Panc1 (cell line): ENCODE measurements at regions not wholly inside any gene's neighbourhood (a gene's known extent, or its start where the extent isn't known, plus 50 kb on each side); places are given as distances from the start of the nearest gene placed in this dataset.

ENCODE experiments used
- ATAC-seq: fragments of 200-7000 bp; cut with Tn5 transposase; 2 replicates; pipeline ENCODE4 v1.9.1; 2020; ENCODE audit warnings: mild to moderate bottlenecking, moderate library complexity
- BruUV-seq: library from RNA; stranded (reverse); fragments of 400-500 nt; replicated peaks from 2 replicates; lab custom pipeline; 2021; lab: Mats Ljungman, UMichigan
- CTCF ChIA-PET: fragments of 300-600 bp; sonication (Branson Sonifier 250); formaldehyde crosslinking; loops from one replicate; lab custom pipeline; 2022; ENCODE audit warnings: antibody characterized with exemption; lab: Charles Lee
- POLR2A ChIA-PET: fragments of 300-600 bp; sonication (Branson Sonifier 250); formaldehyde crosslinking; loops from one replicate; lab custom pipeline; 2022; ENCODE audit warnings: antibody characterized with exemption; lab: Charles Lee
- DNase-seq: peaks from one replicate; pipeline ENCODE4 v3.0.0-alpha.2; 2010; ENCODE audit warnings: low read depth, low spot score
- H3K27ac ChIP-seq: 2 replicates; pipeline ENCODE4 v1.5.1; 2011; ENCODE audit warnings: mild to moderate bottlenecking, low read length, inconsistent platforms
- H3K27me3 ChIP-seq: fragments of 200-500 bp; sonication (Bioruptor generic); 2 replicates; pipeline ENCODE4 v1.6.0; 2014; ENCODE audit warnings: low read length, inconsistent platforms; ENCODE audit not compliant: control insufficient read depth, insufficient read depth
- H3K36me3 ChIP-seq: fragments of 200-500 bp; sonication (Bioruptor generic); 2 replicates; pipeline ENCODE4 v1.5.1; 2014; ENCODE audit warnings: inconsistent platforms, mild to moderate bottlenecking, low read length, moderate library complexity; ENCODE audit not compliant: control insufficient read depth, insufficient read depth
- H3K4me1 ChIP-seq: 2 replicates; pipeline ENCODE4 v1.5.1; 2011; ENCODE audit warnings: inconsistent platforms, mild to moderate bottlenecking, low read length, moderate library complexity; ENCODE audit not compliant: control insufficient read depth, insufficient read depth
- H3K4me3 ChIP-seq, 2 experiments: 2 replicates each; pipeline ENCODE4 v1.5.1; 2011 to 2012; ENCODE audit warnings: low read depth in 2 of 2, low read length in 2 of 2, mild to moderate bottlenecking in 2 of 2, inconsistent platforms in 1 of 2, moderate library complexity in 1 of 2
- H3K9me3 ChIP-seq: fragments of 200-500 bp; sonication (Bioruptor generic); 2 replicates; pipeline ENCODE4 v1.5.1; 2014; ENCODE audit warnings: low read depth, mild to moderate bottlenecking, inconsistent platforms, low read length, moderate library complexity; ENCODE audit not compliant: control insufficient read depth, insufficient read depth
- POLR2AphosphoS5 ChIP-seq: IDR thresholded peaks from 2 replicates; pipeline ENCODE4 v1.6.1; 2012; ENCODE audit warnings: mild to moderate bottlenecking, low read depth, low read length, moderate library complexity
- REST ChIP-seq, 2 experiments: IDR thresholded peaks; 2 replicates each; pipeline ENCODE4 v1.6.1; 2011 to 2012; ENCODE audit warnings: low read depth in 2 of 2, control low read depth in 1 of 2, low read length in 1 of 2, mild to moderate bottlenecking in 1 of 2, moderate library complexity in 1 of 2; ENCODE audit not compliant: insufficient read depth in 1 of 2
- SIN3A ChIP-seq: IDR thresholded peaks from 2 replicates; pipeline ENCODE4 v1.6.1; 2012; ENCODE audit warnings: low read depth, mild to moderate bottlenecking, low read length, moderate library complexity, borderline replicate concordance; ENCODE audit not compliant: insufficient read depth
- TCF7L2 ChIP-seq: IDR thresholded peaks from 2 replicates; pipeline ENCODE4 v1.6.1; 2011; ENCODE audit warnings: mild to moderate bottlenecking, low read depth, low read length, inconsistent platforms
- in situ Hi-C: cut with HindIII; loops from 2 replicates; pipeline ENCODE4 v1.10.0; 2016; ENCODE audit warnings: low sequenced_read_pairs, low pct_unique_long_range_greater_than_20kb
- intact Hi-C: fragments of 100-400 bp; cut with micrococcal nuclease; formaldehyde crosslinking; loops from one replicate; pipeline ENCODE4 v1.10.0; 2022; ENCODE audit not compliant: unreplicated experiment
- TF ChIP-seq, protein P1 (sequence below): fragments of 450-650 bp; IDR thresholded peaks from 2 replicates; pipeline ENCODE4 v1.5.1; 2017; ENCODE audit warnings: mild to moderate bottlenecking

DNA sequence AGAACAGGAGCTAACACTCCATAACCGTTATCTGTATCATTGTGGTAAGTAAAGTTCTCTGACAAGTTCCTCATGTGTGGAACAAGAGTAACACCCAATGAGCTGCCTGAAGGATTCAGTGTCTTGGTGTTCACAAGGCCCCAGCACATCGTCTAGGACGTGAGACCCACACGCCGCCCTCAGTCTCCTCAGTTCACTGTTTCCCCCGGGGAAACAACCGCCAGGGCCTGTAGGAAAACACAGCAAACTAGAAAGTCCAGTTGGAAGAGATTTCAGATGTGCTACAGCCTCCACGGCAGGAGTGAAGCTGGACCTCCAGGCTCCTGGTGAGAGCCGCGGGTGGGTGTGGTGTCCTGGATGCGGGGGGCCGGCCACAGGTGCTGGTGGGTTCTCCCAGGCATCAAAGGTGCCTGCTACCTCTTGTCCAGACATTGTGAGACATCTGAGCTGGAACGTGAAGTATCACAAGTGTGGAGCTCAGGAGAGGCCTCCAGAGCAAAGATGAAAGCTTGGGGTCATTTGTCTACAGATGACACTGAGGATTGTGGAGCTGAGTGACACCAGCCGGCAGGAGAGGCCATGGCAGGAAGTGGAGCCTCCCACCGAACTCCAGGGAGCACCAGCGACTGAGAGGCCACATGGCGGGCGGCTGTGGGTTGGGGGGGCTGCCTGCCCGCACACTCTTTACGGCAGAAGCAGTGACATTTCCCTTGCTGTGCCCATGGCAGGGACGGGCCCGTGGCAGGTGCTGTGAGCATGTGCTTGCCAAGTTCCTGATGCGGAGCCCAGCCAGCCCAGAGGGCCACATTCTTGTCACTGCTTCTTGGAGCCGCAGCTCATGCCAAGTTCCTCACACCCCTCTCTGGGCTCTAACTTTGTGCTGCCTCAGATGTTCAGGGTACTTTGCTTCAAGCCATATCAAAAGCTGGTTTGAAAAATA, 131.2 kb downstream of the TMEM18 start:
- POLR2A ChIA-PET = interaction anchor here (0.6 kb wide), 1 partner anchor 30 kb away, joined by 3 read pairs; no protein-coding TSS in a partner anchor
- no peaks in the 10 kb centered on the region for H3K9me3 ChIP-seq
- DNase-seq (no peak), ATAC-seq (no peak)
- in situ Hi-C loops = no loop called here
- no peaks in the 10 kb centered on the region for H3K4me1 ChIP-seq
- H3K27ac ChIP-seq = no peak overlapping the region
- CTCF ChIA-PET = no interaction called here
- TF ChIP-seq, protein P1, sequence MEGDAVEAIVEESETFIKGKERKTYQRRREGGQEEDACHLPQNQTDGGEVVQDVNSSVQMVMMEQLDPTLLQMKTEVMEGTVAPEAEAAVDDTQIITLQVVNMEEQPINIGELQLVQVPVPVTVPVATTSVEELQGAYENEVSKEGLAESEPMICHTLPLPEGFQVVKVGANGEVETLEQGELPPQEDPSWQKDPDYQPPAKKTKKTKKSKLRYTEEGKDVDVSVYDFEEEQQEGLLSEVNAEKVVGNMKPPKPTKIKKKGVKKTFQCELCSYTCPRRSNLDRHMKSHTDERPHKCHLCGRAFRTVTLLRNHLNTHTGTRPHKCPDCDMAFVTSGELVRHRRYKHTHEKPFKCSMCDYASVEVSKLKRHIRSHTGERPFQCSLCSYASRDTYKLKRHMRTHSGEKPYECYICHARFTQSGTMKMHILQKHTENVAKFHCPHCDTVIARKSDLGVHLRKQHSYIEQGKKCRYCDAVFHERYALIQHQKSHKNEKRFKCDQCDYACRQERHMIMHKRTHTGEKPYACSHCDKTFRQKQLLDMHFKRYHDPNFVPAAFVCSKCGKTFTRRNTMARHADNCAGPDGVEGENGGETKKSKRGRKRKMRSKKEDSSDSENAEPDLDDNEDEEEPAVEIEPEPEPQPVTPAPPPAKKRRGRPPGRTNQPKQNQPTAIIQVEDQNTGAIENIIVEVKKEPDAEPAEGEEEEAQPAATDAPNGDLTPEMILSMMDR = no peak
- TF ChIP-seq SIN3A = no peak
- no peak for TF ChIP-seq TCF7L2
- TF ChIP-seq POLR2AphosphoS5 = no peak
- no peak for TF ChIP-seq REST (IDR thresholded peaks at IDR 0.05; ENCODE audit: insufficient read depth in 1 of 2, low read depth in 2 of 2, low read length in 1 of 2)
- intact Hi-C loops = no loop called here
- H3K36me3 ChIP-seq = no peaks in the 10 kb centered on the region
- H3K4me3 ChIP-seq = no peak overlapping the region
- BruUV-seq = no TSS peak
- peaks cover 22% of the 10 kb centered on the region for H3K27me3 ChIP-seq

GRCh38 chr2:545228-545627, 132.0 kb downstream of the TMEM18 start:
- no peak for ATAC-seq

More at GRCh38 chr2:545228-545627, 132.0 kb downstream of the TMEM18 start:
- Histone ChIP-seq H3K4me3 (no peak overlapping the region), H3K4me1 (no peaks in the 10 kb centered on the region), H3K9me3 (no peaks in the 10 kb centered on the region), H3K27me3 (peaks cover 22% of the 10 kb centered on the region), H3K36me3 (no peaks in the 10 kb centered on the region), H3K27ac (no peak overlapping the region)
- TF ChIP-seq REST (IDR thresholded peaks at IDR 0.05; ENCODE audit: insufficient read depth in 1 of 2, low read depth in 2 of 2, low read length in 1 of 2) (no peak), TCF7L2 (no peak), POLR2AphosphoS5 (no peak), SIN3A (no peak)
- TF ChIP-seq, protein P1 = no peak
- ChIA-PET CTCF (no interaction called here), POLR2A (no interaction called here)
- no peak for DNase-seq
- intact Hi-C loops = no loop called here
- no TSS peak for BruUV-seq
- in situ Hi-C loops = no loop called here
